CD14-positive monocyte (primary cell): ENCODE measurements at regions not wholly inside any gene's neighbourhood (a gene's known extent, or its start where the extent isn't known, plus 50 kb on each side); places are given as distances from the start of the nearest gene placed in this dataset.
A peak's percentile ranks its signal among the peaks of the same experiment; 100 is the strongest.

Experiments used
- DNase-seq, 3 donors: peaks; one replicate each; pipeline ENCODE4 v3.0.0-alpha.2; 2011 to 2022
- H2AFZ ChIP-seq: 2 replicates; pipeline ENCODE4 v1.6.0; 2012; ENCODE audit warnings: mild to moderate bottlenecking, low read depth, low read length, inconsistent platforms; ENCODE audit not compliant: insufficient read depth, poor library complexity, severe bottlenecking
- H3K27ac ChIP-seq, 2 donors: 1 replicate in 1 of 2; 2 replicates in 1 of 2; pipeline ENCODE4 v1.5.1; 2012 to 2013; ENCODE audit warnings: low read length in 2 of 2, control low read depth in 1 of 2, inconsistent platforms in 1 of 2, low read depth in 1 of 2, mild to moderate bottlenecking in 1 of 2
- H3K27me3 ChIP-seq, 2 donors: one replicate each; pipeline versions ENCODE4 v1.6.0 to v1.6.1; 2011 to 2013; ENCODE audit warnings: low read length in 2 of 2; ENCODE audit not compliant: control insufficient read depth in 2 of 2, insufficient read depth in 2 of 2
- H3K36me3 ChIP-seq, 2 donors: replicated peaks in 1 of 2; 1 replicate in 1 of 2; 2 replicates in 1 of 2; pipeline versions ENCODE4 v1.5.1 to v1.6.1; 2012 to 2013; ENCODE audit warnings: low read length in 2 of 2, control low read depth in 1 of 2, inconsistent platforms in 1 of 2, mild to moderate bottlenecking in 1 of 2; ENCODE audit not compliant: insufficient read depth in 2 of 2, control insufficient read depth in 1 of 2
- H3K4me1 ChIP-seq, 2 donors: 1 replicate in 1 of 2; 2 replicates in 1 of 2; pipeline versions ENCODE4 v1.5.1 to v1.6.1; 2012 to 2013; ENCODE audit warnings: low read length in 2 of 2, control low read depth in 1 of 2, inconsistent platforms in 1 of 2, mild to moderate bottlenecking in 1 of 2, moderate library complexity in 1 of 2; ENCODE audit not compliant: insufficient read depth in 2 of 2, control insufficient read depth in 1 of 2
- H3K4me2 ChIP-seq: replicated peaks from 2 replicates; pipeline ENCODE3; 2012; ENCODE audit warnings: low read length, moderate library complexity, mild to moderate bottlenecking; ENCODE audit not compliant: poor library complexity, severe bottlenecking; ENCODE audit errors: extremely low read depth
- H3K4me3 ChIP-seq, 3 experiments: fragments of 200-600 bp in 1 of 3; sonication (generic) in 1 of 3; replicated peaks in 1 of 3; 1 replicate in 2 of 3; 2 replicates in 1 of 3; pipeline ENCODE4 v1.5.1; 2011 to 2013; ENCODE audit warnings: low read length in 3 of 3, mild to moderate bottlenecking in 3 of 3, control low read depth in 2 of 3, low read depth in 2 of 3, inconsistent platforms in 1 of 3, moderate library complexity in 1 of 3
- H3K79me2 ChIP-seq: 2 replicates; pipeline ENCODE4 v1.6.0; 2012; ENCODE audit warnings: mild to moderate bottlenecking, control low read depth, inconsistent platforms, low read length, moderate library complexity; ENCODE audit not compliant: insufficient read depth
- H3K9ac ChIP-seq: 2 replicates; pipeline ENCODE4 v1.6.0; 2017; ENCODE audit warnings: low read length, mild to moderate bottlenecking; ENCODE audit not compliant: insufficient read depth, poor library complexity, severe bottlenecking
- H3K9me3 ChIP-seq, 2 donors: replicated peaks in 1 of 2; 1 replicate in 1 of 2; 2 replicates in 1 of 2; pipeline versions ENCODE4 v1.5.1 to v1.6.1; 2012 to 2013; ENCODE audit warnings: low read length in 2 of 2, control low read depth in 1 of 2; ENCODE audit not compliant: control insufficient read depth in 1 of 2, insufficient read depth in 1 of 2
- H4K20me1 ChIP-seq: 2 replicates; pipeline ENCODE4 v1.6.0; 2012; ENCODE audit warnings: mild to moderate bottlenecking, low read length, control low read depth, moderate library complexity; ENCODE audit not compliant: insufficient read depth
- H3K27ac Mint-ChIP-seq, 7 donors: one replicate each; pipeline ENCODE4 v1.8.0; 2020; ENCODE audit warnings: mild to moderate bottlenecking in 7 of 7, mixed read lengths in 7 of 7, moderate library complexity in 6 of 7, inconsistent platforms in 2 of 7
- H3K27me3 Mint-ChIP-seq, 3 donors: one replicate each; pipeline ENCODE4 v1.8.0; 2021 to 2022; ENCODE audit warnings: low read depth in 3 of 3, mild to moderate bottlenecking in 3 of 3, mixed read lengths in 3 of 3, moderate library complexity in 3 of 3, inconsistent platforms in 1 of 3
- H3K36me3 Mint-ChIP-seq, 2 donors: one replicate each; pipeline ENCODE4 v1.8.0; 2020; ENCODE audit warnings: mixed read lengths in 2 of 2, inconsistent platforms in 1 of 2, mild to moderate bottlenecking in 1 of 2
- H3K4me1 Mint-ChIP-seq: one replicate; pipeline ENCODE4 v1.8.0; 2020; ENCODE audit warnings: mild to moderate bottlenecking, mixed read lengths
- H3K4me3 Mint-ChIP-seq, 2 donors: one replicate each; pipeline ENCODE4 v1.8.0; 2020; ENCODE audit warnings: mild to moderate bottlenecking in 2 of 2, mixed read lengths in 2 of 2, moderate library complexity in 1 of 2
- H3K9me3 Mint-ChIP-seq, 7 donors: one replicate each; pipeline ENCODE4 v1.8.0; 2020 to 2022; ENCODE audit warnings: mixed read lengths in 7 of 7, mild to moderate bottlenecking in 6 of 7, moderate library complexity in 6 of 7, inconsistent platforms in 2 of 7
- WGBS: methylation state at CpG from one replicate; pipeline ENCODE4 v1.1.5; 2013; ENCODE audit warnings: missing lambda C conversion rate; ENCODE audit not compliant: insufficient coverage; 5-methylcytosine and 5-hydroxymethylcytosine counted together
- intact Hi-C, 2 donors: fragments of 100-400 bp; cut with micrococcal nuclease; formaldehyde crosslinking; loops; one replicate each; pipeline versions ENCODE4 v1.15.0 to v1.15.1; 2023
- TF ChIP-seq, protein P1 (sequence below): fragments of 200-600 bp; IDR thresholded peaks from one replicate; pipeline ENCODE4 v1.8.0; 2022; ENCODE audit warnings: antibody characterized with exemption, mild to moderate bottlenecking

- Histone ChIP-seq H4K20me1 (no peaks in the 10 kb centered on the region), H3K36me3 (no peaks in the 10 kb centered on the region), H3K27me3 (no peaks in the 10 kb centered on the region), H3K4me2 (no peak overlapping the region), H2AFZ (no peak overlapping the region), H3K4me1 (no peaks in the 10 kb centered on the region), H3K4me3 (no peak overlapping the region), H3K9ac (no peak overlapping the region), H3K9me3 (no peaks in the 10 kb centered on the region), H3K27ac (no peak overlapping the region), H3K79me2 (no peaks in the 10 kb centered on the region)
- Mint-ChIP-seq H3K4me3 (no peak overlapping the region), H3K27me3 (peaks cover 0 to 8% (median 3%) of the 10 kb centered on the region in 3 donors), H3K9me3 (peaks cover 0 to 2% (median 0%) of the 10 kb centered on the region in 7 donors), H3K36me3 (no peaks in the 10 kb centered on the region), H3K27ac (no peak overlapping the region), H3K4me1 (peaks cover 7% of the 10 kb centered on the region)
- no peak for DNase-seq
- WGBS = 80% methylated on average over 2 of the region's 2 CpGs
- intact Hi-C loops = no loop called here
- TF ChIP-seq, protein P1, sequence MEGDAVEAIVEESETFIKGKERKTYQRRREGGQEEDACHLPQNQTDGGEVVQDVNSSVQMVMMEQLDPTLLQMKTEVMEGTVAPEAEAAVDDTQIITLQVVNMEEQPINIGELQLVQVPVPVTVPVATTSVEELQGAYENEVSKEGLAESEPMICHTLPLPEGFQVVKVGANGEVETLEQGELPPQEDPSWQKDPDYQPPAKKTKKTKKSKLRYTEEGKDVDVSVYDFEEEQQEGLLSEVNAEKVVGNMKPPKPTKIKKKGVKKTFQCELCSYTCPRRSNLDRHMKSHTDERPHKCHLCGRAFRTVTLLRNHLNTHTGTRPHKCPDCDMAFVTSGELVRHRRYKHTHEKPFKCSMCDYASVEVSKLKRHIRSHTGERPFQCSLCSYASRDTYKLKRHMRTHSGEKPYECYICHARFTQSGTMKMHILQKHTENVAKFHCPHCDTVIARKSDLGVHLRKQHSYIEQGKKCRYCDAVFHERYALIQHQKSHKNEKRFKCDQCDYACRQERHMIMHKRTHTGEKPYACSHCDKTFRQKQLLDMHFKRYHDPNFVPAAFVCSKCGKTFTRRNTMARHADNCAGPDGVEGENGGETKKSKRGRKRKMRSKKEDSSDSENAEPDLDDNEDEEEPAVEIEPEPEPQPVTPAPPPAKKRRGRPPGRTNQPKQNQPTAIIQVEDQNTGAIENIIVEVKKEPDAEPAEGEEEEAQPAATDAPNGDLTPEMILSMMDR = no peak
Observed at GRCh38 chr11:11173316-11174025, 179.6 kb downstream of the CSNK2A3 start.

DNA sequence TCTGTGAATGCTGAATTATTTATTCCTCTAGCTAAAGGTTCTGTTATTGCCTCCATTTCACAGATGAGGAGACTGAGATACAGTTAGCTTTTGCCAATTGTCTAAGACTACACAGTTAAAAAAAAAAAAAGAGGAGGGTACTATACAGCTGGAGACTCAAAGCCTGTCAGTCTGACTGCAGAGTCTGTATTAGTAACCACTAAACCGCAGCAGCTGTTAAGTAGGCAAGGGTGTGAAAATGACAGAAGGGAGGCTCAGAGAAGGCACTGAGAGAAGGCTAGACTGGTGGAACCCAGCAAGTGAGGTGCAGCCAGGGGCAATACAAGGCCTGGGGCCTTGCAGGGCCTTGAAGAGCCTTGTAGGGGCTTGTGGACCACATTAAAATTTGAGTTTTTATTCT, 181.2 kb downstream of the CSNK2A3 start:
- DNase-seq = no peak
- Histone ChIP-seq H3K27ac (no peak overlapping the region), H2AFZ (no peak overlapping the region), H4K20me1 (no peaks in the 10 kb centered on the region), H3K4me1 (no peaks in the 10 kb centered on the region), H3K9ac (no peak overlapping the region), H3K4me3 (no peak overlapping the region), H3K36me3 (no peaks in the 10 kb centered on the region), H3K27me3 (no peaks in the 10 kb centered on the region), H3K9me3 (no peaks in the 10 kb centered on the region), H3K4me2 (no peak overlapping the region), H3K79me2 (no peaks in the 10 kb centered on the region)
- H3K9me3 Mint-ChIP-seq = peaks cover 0 to 2% (median 0%) of the 10 kb centered on the region in 7 donors
- H3K27me3 Mint-ChIP-seq = peaks cover 0 to 10% (median 3%) of the 10 kb centered on the region in 3 donors
- TF ChIP-seq, protein P1 = no peak
- no peaks in the 10 kb centered on the region for H3K4me1 Mint-ChIP-seq
- no peak overlapping the region for H3K4me3 Mint-ChIP-seq
- intact Hi-C loops = no loop called here
- 100% methylated on average over 1 of the region's 1 CpG for WGBS
- peak overlapping the region in 1 of 7 donors; percentile 35 for H3K27ac Mint-ChIP-seq
- no peaks in the 10 kb centered on the region for H3K36me3 Mint-ChIP-seq
